Upper lobe of right lung (tissue), 1 donor: ENCODE measurements at regions not wholly inside any gene's neighbourhood (a gene's known extent, or its start where the extent isn't known, plus 50 kb on each side); places are given as distances from the start of the nearest gene placed in this dataset.

Experiments
- ATAC-seq: fragments of 200-7000 bp; cut with Tn5 transposase; one replicate; pipeline ENCODE4 v1.9.1; 2020; ENCODE audit warnings: mild to moderate bottlenecking, moderate library complexity
- DNase-seq: peaks from one replicate; pipeline ENCODE4 v3.0.0-alpha.2; 2020
- H3K27ac ChIP-seq: fragments of 200-600 bp; one replicate; pipeline ENCODE4 v1.8.0; 2022
- H3K27me3 ChIP-seq: fragments of 200-600 bp; one replicate; pipeline ENCODE4 v1.8.0; 2022; ENCODE audit warnings: mild to moderate bottlenecking
- H3K36me3 ChIP-seq: fragments of 200-600 bp; one replicate; pipeline ENCODE4 v1.8.0; 2022
- H3K4me1 ChIP-seq: fragments of 200-600 bp; one replicate; pipeline ENCODE4 v1.8.0; 2022
- H3K4me3 ChIP-seq: fragments of 200-600 bp; one replicate; pipeline ENCODE4 v1.8.0; 2022; ENCODE audit warnings: mild to moderate bottlenecking
- H3K9me3 ChIP-seq: fragments of 200-600 bp; one replicate; pipeline ENCODE4 v1.8.0; 2022
- intact Hi-C: fragments of 100-400 bp; cut with DNase I; formaldehyde crosslinking; loops from one replicate; pipeline ENCODE4 v1.11.0; 2022
- TF ChIP-seq, protein P1 (sequence below): fragments of 200-600 bp; IDR thresholded peaks from one replicate; pipeline ENCODE4 v1.8.0; 2022; ENCODE audit warnings: antibody characterized with exemption
- donor health status: DM: no; HTN: yes; CAD: no; lungs with severe emphysema.

DNA sequence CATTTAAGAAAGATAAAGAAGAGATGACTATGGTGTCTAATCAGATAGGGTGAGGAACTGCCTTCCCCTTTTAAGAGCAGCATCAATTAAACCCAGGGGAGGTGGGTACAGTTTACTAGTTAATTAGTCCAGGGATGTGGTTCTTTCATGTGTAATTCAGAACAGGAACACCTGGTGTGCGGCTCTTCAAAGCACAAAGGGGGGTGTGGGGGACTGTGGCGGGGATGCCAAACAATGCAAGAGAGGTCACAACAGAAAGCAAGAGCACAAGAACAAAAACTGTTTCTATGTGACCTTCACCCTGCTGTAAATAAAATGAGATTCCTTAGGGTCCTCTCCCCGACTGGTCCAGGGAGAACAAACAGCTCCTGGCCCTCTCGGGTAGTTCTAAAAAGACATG, 183.9 kb upstream of the SOX5 start:
- H3K27ac ChIP-seq = no peak overlapping the region
- TF ChIP-seq, protein P1, sequence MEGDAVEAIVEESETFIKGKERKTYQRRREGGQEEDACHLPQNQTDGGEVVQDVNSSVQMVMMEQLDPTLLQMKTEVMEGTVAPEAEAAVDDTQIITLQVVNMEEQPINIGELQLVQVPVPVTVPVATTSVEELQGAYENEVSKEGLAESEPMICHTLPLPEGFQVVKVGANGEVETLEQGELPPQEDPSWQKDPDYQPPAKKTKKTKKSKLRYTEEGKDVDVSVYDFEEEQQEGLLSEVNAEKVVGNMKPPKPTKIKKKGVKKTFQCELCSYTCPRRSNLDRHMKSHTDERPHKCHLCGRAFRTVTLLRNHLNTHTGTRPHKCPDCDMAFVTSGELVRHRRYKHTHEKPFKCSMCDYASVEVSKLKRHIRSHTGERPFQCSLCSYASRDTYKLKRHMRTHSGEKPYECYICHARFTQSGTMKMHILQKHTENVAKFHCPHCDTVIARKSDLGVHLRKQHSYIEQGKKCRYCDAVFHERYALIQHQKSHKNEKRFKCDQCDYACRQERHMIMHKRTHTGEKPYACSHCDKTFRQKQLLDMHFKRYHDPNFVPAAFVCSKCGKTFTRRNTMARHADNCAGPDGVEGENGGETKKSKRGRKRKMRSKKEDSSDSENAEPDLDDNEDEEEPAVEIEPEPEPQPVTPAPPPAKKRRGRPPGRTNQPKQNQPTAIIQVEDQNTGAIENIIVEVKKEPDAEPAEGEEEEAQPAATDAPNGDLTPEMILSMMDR = no peak
- H3K4me3 ChIP-seq = no peak overlapping the region
- DNase-seq (no peak), ATAC-seq (no peak)
- no peaks in the 10 kb centered on the region for H3K27me3 ChIP-seq
- H3K36me3 ChIP-seq = no peaks in the 10 kb centered on the region
- H3K4me1 ChIP-seq = no peaks in the 10 kb centered on the region
- intact Hi-C loops = no loop called here
- H3K9me3 ChIP-seq = no peaks in the 10 kb centered on the region

DNA sequence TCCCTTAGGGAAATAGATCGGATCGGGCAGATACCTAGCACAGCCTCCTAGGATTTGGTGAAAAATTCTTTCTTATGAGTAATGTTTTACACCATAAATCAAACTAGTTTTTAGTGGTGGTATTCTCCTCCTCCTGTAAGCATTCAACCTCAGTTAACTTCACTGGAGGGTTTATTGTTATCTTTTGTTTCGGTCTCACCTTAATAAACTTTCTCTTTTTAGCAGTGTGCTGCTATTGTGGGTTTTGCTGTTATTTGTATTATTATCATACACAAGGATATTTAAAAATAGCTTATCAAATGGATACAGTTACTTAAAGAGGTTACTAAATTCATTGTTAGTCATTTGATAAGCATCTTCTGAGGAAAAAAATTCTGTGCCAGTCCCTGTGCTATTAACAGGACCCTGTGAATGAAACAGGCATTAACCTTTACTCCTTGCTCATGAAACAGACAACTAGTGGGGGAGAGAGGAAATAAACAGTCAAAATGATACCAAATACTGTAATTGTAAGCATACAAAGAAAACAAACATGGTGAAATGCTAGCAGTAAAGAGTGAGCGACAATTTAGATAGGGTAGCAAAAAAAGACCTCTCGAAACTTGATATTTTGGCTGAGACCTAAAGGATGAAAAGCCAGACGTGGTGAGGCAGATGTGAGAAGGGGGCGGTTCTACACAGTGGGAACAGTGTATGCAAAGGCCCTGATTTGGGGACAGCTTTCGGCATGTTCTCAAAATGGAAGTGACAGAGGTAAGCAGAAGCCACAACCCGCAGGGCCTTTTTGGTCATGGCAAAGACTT, 178.7 kb upstream of the SOX5 start:
- TF ChIP-seq, protein P1 = no peak
- Histone ChIP-seq H3K27ac (no peak overlapping the region), H3K36me3 (no peaks in the 10 kb centered on the region), H3K27me3 (no peaks in the 10 kb centered on the region), H3K4me3 (no peak overlapping the region), H3K9me3 (no peaks in the 10 kb centered on the region), H3K4me1 (no peaks in the 10 kb centered on the region)
- no peak for ATAC-seq
- DNase-seq = no peak
- intact Hi-C loops = no loop called here

DNA sequence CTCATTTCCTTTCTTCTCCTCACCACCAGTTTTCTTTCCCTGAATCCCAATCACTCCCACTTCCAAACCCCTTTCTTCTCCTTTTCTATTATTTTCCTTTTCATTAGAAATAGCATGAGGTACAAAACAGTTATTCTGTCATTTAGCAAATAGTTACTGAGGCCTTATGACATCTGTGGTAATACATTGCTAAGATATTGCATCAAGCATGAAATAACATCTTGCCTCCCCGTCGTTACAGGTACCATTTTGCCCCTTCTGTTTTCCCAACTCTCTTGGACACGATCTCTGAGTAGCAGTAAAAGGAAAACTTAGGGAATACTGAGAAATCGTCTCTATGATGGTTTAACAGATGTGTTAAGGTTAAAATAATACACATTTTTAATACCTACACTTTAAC, 175.8 kb upstream of the SOX5 start:
- intact Hi-C loops = no loop called here
- no peak overlapping the region for H3K27ac ChIP-seq
- no peak for ATAC-seq

DNA sequence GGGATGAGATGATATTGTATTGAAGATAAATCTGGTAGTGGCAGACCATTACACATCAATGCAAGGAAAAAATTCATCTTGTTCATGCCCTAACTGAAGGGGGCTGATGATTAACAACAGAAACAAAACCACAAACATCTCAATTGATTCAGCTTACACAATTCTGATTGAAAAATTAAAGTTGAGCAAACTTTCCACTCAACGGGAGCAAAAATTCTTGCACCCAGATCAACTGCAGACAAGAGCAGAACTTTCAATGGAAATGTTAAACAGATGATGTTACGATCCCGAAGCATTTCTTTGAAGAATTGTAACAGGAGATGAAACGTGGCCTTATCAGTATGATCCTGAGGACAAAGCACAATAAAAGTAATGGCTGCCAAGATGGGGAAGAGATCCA, 172.4 kb upstream of the SOX5 start:
- ATAC-seq (no peak), DNase-seq (no peak)
- no peaks in the 10 kb centered on the region for H3K36me3 ChIP-seq
- H3K27ac ChIP-seq = no peak overlapping the region
- no peaks in the 10 kb centered on the region for H3K27me3 ChIP-seq
- H3K4me3 ChIP-seq = no peak overlapping the region
- TF ChIP-seq, protein P1 = no peak
- H3K4me1 ChIP-seq = no peaks in the 10 kb centered on the region
- H3K9me3 ChIP-seq = no peaks in the 10 kb centered on the region
- intact Hi-C loops = no loop called here

More for the DNA sequence above, 175.8 kb upstream of the SOX5 start:
- no peaks in the 10 kb centered on the region for H3K36me3 ChIP-seq
- TF ChIP-seq, protein P1 = no peak
- DNase-seq = no peak
- H3K9me3 ChIP-seq = no peaks in the 10 kb centered on the region
- no peaks in the 10 kb centered on the region for H3K27me3 ChIP-seq
- no peak overlapping the region for H3K4me3 ChIP-seq
- H3K4me1 ChIP-seq = no peaks in the 10 kb centered on the region

DNA sequence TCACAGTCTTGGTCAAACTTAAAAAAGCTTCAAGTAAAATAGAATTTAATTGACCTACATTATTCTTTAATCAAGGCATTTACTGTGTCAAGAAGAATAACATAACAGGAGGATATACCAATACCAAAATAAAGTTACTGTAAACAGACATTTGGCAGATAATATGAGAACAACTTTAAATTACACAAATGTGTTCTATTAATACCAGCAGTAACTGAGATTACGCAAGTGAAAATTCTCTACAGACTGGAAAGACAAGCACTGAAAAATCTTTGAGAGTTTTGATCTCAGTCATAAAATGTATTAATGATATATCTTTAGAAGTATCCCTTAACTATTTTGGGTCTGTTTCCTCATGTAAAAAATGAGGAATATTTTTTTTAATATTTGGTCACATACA, 169.2 kb upstream of the SOX5 start:
- intact Hi-C loops = no loop called here
- no peaks in the 10 kb centered on the region for H3K4me1 ChIP-seq
- H3K9me3 ChIP-seq = no peaks in the 10 kb centered on the region
- H3K4me3 ChIP-seq = no peak overlapping the region
- ATAC-seq = no peak
- TF ChIP-seq, protein P1 = no peak
- H3K36me3 ChIP-seq = no peaks in the 10 kb centered on the region
- H3K27ac ChIP-seq = no peak overlapping the region
- DNase-seq = no peak
- no peaks in the 10 kb centered on the region for H3K27me3 ChIP-seq

DNA sequence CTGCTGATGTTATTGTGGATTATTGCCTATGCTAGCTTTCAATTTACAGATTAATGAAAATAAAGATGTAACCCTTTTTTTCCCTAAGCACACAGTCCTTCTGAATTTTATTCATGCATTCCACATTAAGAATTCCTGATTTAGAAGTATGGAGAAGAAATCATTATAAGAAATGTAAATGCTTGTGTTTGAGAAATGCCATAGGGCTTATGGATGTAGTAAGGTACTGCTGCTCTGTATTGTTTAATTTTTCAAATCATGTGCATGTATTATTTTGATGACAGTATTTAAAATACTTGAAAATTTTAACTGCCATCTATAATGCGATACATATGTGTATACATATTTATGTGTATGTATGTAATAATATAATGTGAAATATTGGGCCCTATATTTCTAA, 167.1 kb upstream of the SOX5 start:
- Histone ChIP-seq H3K4me1 (no peaks in the 10 kb centered on the region), H3K36me3 (no peaks in the 10 kb centered on the region), H3K27me3 (no peaks in the 10 kb centered on the region), H3K9me3 (no peaks in the 10 kb centered on the region), H3K4me3 (no peak overlapping the region), H3K27ac (no peak overlapping the region)
- TF ChIP-seq, protein P1 = no peak
- intact Hi-C loops = no loop called here
- ATAC-seq = no peak
- no peak for DNase-seq
